ENCODE measurements at regions not wholly inside any gene's neighbourhood (a gene's known extent, or its start where the extent isn't known, plus 50 kb on each side); places are given as distances from the start of the nearest gene placed in this dataset.

DNA sequence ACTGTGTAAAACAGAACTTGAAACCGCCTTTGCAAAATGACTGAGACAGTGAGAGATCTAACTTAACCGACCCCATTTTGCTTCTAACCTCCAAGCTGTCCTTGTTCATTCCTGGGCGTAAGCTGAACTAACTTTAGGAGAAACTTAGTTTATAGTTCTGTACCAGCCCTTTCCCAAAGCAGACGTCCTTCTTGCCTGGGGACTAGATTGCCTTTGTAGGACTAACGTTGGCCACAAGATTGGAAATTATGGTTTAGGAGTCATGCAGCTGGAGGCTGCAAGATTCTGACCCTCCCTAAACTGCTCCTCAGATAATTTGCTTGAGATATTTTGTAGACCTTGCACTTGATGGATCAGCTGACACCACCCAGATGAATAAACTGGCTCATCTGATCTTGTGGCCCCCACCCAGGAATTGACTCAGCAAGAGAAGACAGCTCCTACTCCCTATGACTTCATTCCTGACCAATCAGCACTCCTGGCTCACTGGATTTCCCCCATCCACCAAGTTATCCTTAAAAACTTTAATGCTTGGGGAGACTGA is 219.9 kb upstream of the PROK2 start:
- H3K36me3 Mint-ChIP-seq, result no peaks in the 10 kb centered on the region
- H3K27ac Mint-ChIP-seq, result no peak overlapping the region
- H3K27me3 Mint-ChIP-seq, result no peaks in the 10 kb centered on the region
- H3K9me3 Mint-ChIP-seq, result no peaks in the 10 kb centered on the region
- no peak for DNase-seq
- no peaks in the 10 kb centered on the region for H3K4me1 Mint-ChIP-seq
- H3K4me3 Mint-ChIP-seq, result no peak overlapping the region

DNA sequence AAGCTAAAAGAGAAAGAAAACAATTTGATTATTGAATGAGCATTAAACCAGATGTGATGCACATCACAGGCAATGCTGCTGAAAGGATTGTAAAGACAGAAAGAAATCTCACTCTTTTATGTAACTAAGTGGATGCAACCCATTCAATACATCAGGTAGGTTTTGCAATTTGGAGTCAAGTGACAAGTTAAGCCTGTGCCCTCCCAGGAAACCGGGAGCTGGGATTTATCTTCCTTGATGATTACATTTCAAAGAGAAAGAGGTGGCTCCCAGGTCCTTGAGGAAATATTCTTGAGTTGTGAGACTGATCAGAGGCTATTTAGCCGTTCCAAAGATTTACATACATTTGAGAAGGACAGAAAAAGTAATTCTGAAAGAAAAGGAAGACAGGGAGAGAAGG is 219.0 kb upstream of the PROK2 start:
- no peaks in the 10 kb centered on the region for H3K27me3 Mint-ChIP-seq
- H3K27ac Mint-ChIP-seq, result no peak overlapping the region
- no peak for DNase-seq
- no peaks in the 10 kb centered on the region for H3K4me1 Mint-ChIP-seq
- no peaks in the 10 kb centered on the region for H3K36me3 Mint-ChIP-seq
- H3K4me3 Mint-ChIP-seq, result no peak overlapping the region
- no peaks in the 10 kb centered on the region for H3K9me3 Mint-ChIP-seq

DNA sequence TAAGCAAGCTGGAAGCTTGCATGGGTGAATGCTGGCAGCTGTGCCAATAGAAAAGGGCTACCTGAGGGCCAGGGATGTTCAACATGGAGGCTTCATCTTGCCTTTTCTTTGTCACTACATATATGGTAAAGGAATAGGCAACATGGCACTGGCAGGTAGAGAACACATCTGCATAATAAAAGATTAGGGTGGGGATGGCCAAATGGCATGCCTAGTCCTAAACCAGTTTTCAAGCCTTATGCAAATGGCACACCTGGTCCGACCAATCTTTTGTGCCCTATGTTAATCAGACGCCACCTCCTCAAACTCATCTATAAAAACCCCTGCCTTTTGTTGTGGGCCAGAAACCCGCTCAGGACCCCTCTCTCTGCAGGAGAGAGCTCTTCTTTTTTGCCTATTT is 216.8 kb upstream of the PROK2 start:
- Mint-ChIP-seq H3K36me3 (peaks cover 2% of the 10 kb centered on the region), H3K4me3 (no peak overlapping the region), H3K9me3 (no peaks in the 10 kb centered on the region), H3K4me1 (peaks cover 3% of the 10 kb centered on the region), H3K27me3 (peaks cover 5% of the 10 kb centered on the region), H3K27ac (no peak overlapping the region)
- no peak for DNase-seq

DNA sequence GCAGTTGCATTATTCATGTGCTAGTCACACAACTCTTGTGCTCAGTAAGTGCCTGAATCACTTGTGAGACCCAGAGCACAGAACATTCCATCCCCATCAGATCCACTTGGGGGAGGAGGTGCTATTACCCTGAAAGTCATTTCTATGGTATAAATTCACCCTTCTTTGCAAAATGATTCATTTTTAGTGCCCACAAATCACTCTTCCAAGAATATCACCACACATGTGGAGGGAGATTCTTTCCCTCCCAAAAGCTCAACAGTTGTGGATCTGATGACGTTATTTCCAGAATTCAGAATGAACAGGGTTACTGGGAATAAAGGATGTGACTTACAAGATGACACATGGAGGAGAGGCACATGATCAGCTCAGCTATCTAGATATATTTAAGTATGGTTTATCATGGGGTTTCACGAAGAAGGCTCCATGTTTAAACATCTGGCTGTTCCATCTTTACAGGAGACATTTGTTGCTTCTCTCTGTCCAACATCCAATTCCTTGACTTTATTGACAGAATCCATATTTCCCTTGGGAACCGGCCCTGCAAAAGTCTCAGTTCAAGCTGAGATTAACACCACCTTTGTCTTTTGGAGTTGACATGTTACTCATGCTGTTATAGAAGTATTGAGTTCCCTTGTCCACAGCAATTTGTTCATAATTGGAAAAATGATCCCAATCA is 214.2 kb upstream of the PROK2 start:
- H3K9me3 Mint-ChIP-seq, result no peaks in the 10 kb centered on the region
- peaks cover 6% of the 10 kb centered on the region for H3K27me3 Mint-ChIP-seq
- DNase-seq, result no peak
- peaks cover 7% of the 10 kb centered on the region for H3K4me1 Mint-ChIP-seq
- H3K4me3 Mint-ChIP-seq, result no peak overlapping the region
- peaks cover 2% of the 10 kb centered on the region for H3K36me3 Mint-ChIP-seq
- peak overlapping the region; percentile 61 for H3K27ac Mint-ChIP-seq

DNA sequence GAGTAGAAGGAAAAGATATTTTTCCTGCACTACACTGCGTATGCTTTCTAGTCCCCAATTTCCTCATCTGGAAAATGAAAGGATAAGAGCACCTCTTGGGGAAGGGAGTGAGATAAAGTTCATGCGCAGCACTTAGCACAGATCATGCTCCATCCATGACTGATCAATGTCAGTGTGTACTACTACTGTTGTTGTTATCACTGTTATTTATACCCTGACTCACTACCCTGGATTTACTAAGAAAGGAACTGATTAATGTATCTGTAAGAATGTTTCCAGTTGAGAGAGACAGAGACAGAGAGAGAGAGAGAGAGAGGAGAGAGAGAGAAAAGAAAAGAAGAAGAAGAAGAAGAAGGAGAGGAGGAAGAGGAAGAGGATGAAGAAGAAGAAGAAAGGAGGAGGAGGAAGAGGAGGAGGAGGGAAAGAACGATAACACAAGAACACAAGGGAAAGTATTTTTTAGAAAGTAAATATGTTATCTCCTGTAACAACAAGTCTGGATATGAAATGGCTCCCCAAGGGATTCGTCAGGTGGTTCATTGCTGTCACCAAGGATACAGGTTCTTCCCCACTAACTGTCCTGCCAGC is 212.2 kb upstream of the PROK2 start:
- DNase-seq, result no peak
- peaks cover 2% of the 10 kb centered on the region for H3K9me3 Mint-ChIP-seq
- peaks cover 2% of the 10 kb centered on the region for H3K36me3 Mint-ChIP-seq
- H3K4me3 Mint-ChIP-seq, result no peak overlapping the region
- peaks cover 9% of the 10 kb centered on the region for H3K4me1 Mint-ChIP-seq
- H3K27ac Mint-ChIP-seq, result peak overlapping the region; percentile 10
- peaks cover 12% of the 10 kb centered on the region for H3K27me3 Mint-ChIP-seq

DNA sequence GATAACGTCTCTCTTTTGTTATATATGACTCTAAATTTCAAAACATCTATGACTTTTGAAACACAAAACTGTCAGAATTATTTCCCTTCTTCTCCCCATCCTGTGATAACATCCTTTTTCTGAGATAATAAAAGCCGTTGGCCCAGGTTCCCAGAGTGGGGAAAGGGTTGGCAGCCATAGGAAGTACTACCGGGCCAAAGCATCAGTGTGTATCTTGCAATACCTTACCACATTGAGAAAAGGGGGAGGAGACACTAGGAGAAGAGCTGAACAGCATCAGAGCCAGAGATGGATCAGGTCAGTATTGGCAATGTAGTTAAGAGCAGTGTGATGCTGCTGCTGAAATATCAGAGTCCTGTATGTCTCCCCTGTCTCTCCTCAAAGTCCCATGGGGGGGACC is 210.0 kb upstream of the PROK2 start:
- peaks cover 12% of the 10 kb centered on the region for H3K27me3 Mint-ChIP-seq
- H3K36me3 Mint-ChIP-seq, result peaks cover 2% of the 10 kb centered on the region
- H3K27ac Mint-ChIP-seq, result no peak overlapping the region
- H3K9me3 Mint-ChIP-seq, result peaks cover 14% of the 10 kb centered on the region
- no peak for DNase-seq
- peaks cover 12% of the 10 kb centered on the region for H3K4me1 Mint-ChIP-seq
- no peak overlapping the region for H3K4me3 Mint-ChIP-seq

DNA sequence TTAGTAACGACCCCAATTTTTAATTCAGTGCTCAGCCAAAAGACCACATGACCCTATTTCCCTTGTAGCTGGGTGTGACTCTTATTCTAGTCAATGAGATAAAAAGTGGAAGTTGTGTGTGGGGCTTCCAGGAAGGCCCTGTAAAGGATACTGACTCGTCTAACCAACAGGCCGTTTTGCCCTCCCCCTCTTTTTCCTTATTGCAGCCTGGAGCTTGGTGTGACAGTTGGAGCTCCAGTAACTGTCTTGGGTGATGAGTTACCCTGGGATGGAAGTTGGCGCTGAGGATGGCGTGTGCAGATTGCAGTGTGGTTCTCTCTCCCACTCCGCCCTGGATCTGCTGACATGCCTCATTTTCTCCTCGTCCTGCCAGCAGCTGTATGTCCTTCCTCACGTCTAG is 209.3 kb upstream of the PROK2 start:
- H3K27me3 Mint-ChIP-seq, result peaks cover 12% of the 10 kb centered on the region
- no peak for DNase-seq
- H3K36me3 Mint-ChIP-seq, result peaks cover 2% of the 10 kb centered on the region
- H3K4me3 Mint-ChIP-seq, result no peak overlapping the region
- H3K27ac Mint-ChIP-seq, result no peak overlapping the region
- H3K4me1 Mint-ChIP-seq, result peaks cover 12% of the 10 kb centered on the region
- peaks cover 14% of the 10 kb centered on the region for H3K9me3 Mint-ChIP-seq

DNA sequence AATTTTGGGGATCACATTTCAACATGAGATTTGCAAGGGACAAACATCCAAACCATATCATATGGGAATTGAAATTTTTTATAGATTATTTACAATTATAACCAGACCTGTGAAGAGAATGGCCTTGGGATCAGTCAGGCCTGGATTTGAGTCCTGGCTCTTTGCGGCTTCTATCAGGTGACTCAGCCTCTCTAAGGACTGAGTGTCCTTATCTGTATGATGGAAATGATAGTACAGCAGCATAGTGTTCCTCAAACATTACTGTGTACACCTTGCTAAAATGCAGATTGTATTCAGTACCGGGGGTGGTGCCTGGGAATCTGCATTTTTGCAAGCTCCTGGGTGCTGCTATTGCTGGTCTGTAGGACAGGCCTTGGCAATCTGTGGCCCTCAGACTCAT is 206.7 kb upstream of the PROK2 start:
- no peak overlapping the region for H3K27ac Mint-ChIP-seq
- peaks cover 1% of the 10 kb centered on the region for H3K36me3 Mint-ChIP-seq
- H3K4me1 Mint-ChIP-seq, result peaks cover 8% of the 10 kb centered on the region
- no peak for DNase-seq
- H3K27me3 Mint-ChIP-seq, result peaks cover 6% of the 10 kb centered on the region
- H3K4me3 Mint-ChIP-seq, result no peak overlapping the region
- peaks cover 14% of the 10 kb centered on the region for H3K9me3 Mint-ChIP-seq

DNA sequence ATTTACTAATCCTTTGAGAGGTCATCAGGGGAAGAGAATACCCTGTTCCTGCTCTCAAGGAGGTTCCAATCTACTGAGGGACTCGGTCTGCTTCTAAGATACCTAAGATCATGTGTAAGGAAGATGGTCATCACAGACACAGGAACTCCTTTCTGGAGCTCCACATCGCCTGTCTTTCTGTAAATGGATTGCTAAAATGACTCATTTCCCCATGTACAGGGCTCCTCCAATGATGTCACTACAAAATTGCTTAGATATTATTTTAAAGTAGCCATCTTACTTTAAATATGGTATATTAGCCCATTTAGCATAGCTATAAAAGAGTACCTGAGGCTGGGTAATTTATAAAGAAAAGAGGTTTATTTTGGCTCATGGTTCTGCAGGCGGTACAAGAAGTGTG is 206.1 kb upstream of the PROK2 start:
- DNase-seq, result no peak
- Mint-ChIP-seq H3K36me3 (peaks cover 1% of the 10 kb centered on the region), H3K9me3 (peaks cover 14% of the 10 kb centered on the region), H3K4me1 (peaks cover 8% of the 10 kb centered on the region), H3K27ac (no peak overlapping the region), H3K27me3 (peaks cover 6% of the 10 kb centered on the region), H3K4me3 (no peak overlapping the region)

DNA sequence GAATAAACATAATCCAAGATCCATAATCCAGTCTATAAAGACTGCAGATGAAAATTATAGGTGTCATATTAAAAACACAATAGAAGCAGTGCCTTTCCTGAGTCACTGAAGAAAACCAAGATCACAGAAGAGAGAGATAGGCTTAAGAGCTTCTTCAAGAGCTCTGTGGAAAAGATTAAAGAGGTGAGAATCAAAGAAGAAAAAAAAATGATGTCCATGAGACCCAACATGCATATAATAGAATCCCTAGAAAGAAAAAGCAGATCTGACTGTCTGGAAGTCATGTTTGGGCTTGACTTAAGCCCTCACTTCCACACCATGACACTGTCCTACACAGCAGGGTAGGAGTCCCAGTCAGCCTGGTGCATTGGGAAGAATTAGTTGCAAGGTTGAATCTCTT is 205.6 kb upstream of the PROK2 start:
- Mint-ChIP-seq H3K27ac (no peak overlapping the region), H3K27me3 (peaks cover 6% of the 10 kb centered on the region), H3K4me3 (no peak overlapping the region), H3K9me3 (peaks cover 14% of the 10 kb centered on the region), H3K36me3 (peaks cover 1% of the 10 kb centered on the region), H3K4me1 (peaks cover 10% of the 10 kb centered on the region)
- DNase-seq, result no peak

DNA sequence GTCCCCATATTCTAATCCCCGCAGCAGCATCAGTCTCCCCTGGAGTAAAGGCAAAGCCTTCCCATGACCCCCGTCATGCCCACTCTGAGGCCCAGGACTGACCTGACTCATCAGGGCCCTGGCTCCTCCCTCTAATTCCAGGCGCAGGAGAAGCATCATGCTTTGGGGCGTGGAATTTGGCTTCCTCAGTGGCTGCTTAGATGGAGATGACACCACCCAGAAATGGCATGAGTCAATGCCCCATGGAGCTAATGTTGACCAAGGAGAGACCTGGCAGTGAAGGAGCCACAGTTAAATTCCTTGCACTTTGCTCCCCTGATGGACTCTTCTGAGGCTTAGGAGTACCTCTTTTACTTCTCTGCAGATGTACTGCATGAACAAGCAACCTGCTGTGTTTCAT is 204.2 kb upstream of the PROK2 start:
- Mint-ChIP-seq H3K9me3 (peaks cover 14% of the 10 kb centered on the region), H3K4me1 (peaks cover 17% of the 10 kb centered on the region), H3K27ac (no peak overlapping the region), H3K4me3 (no peak overlapping the region), H3K36me3 (peaks cover 1% of the 10 kb centered on the region), H3K27me3 (peaks cover 6% of the 10 kb centered on the region)
- DNase-seq, result no peak

DNA sequence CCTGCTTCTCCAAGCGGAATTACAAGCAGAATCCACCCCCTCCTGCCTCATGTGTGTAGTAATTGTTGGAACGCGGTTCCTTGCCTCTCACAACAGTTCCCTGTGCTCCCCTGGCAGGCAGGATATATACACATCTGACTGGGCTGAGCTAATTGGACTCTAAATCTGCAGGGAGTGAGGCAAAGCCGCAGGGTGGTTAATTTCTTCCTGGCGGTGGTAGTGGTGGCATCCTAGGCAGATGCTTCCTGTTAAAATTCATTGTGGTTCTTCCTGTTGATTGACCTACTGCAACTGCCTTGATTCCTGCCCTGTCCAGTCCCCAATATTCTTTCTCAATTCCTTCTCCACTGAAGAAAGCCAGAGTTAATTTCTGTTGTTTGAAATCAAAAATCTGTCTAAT is 202.9 kb upstream of the PROK2 start:
- H3K9me3 Mint-ChIP-seq, result peaks cover 13% of the 10 kb centered on the region
- no peak for DNase-seq
- no peak overlapping the region for H3K4me3 Mint-ChIP-seq
- peaks cover 4% of the 10 kb centered on the region for H3K36me3 Mint-ChIP-seq
- H3K4me1 Mint-ChIP-seq, result peaks cover 25% of the 10 kb centered on the region
- no peak overlapping the region for H3K27ac Mint-ChIP-seq
- H3K27me3 Mint-ChIP-seq, result no peaks in the 10 kb centered on the region

DNA sequence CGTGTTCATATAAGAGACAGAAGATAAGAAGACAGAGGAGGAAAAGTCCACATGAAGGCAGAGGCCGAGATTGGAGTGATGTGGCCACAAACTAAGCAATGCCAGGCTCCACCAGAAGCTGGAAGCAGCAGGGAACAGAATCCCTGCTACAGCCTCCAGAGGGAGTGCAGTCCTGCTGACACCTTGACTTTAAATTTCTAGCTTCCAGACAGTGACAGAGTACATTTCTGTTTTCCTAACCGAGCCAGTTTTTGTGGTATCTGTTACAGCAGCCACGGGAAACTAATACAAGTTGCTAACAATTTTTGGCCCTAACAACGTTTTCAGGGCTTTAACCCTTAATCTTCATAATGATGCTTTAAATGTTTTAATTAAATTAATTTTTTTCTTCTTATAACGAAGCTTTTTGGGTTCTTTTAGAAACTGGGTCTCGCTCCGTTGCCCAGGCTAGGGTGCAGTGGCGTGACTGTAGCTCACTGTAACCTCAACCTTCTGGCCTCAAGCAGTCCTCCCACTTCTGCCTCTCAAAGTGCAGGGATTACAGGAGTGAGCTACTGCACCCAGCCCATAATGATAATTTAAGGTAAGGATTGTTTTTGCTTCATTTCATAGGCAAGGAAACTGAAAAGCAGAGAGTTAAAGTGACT is 202.3 kb upstream of the PROK2 start:
- no peak overlapping the region for H3K27ac Mint-ChIP-seq

DNA sequence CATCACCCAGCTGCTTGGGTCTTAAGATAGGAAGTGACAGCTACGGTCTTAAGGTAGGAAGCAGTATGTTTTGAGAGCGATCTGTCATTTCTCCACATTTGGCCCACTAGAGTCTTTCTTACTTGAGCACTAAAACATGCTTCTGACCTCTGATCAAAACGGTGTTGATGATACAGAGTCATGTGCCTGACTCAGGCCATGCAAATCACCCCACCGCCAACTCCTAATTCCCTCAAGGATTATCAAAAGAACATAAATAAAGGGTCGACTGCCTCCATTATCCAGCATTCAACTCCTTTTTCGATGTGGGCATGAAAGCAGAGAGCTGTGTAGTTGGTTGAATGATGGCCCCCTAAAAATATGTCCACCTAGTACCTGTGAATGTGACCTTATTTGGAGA is 201.7 kb upstream of the PROK2 start:
- no peak for DNase-seq
- no peak overlapping the region for H3K4me3 Mint-ChIP-seq
- H3K4me1 Mint-ChIP-seq, result peaks cover 33% of the 10 kb centered on the region
- H3K27ac Mint-ChIP-seq, result no peak overlapping the region
- no peaks in the 10 kb centered on the region for H3K27me3 Mint-ChIP-seq
- H3K36me3 Mint-ChIP-seq, result peaks cover 4% of the 10 kb centered on the region
- peaks cover 13% of the 10 kb centered on the region for H3K9me3 Mint-ChIP-seq

More for the DNA sequence above, 202.3 kb upstream of the PROK2 start:
- H3K4me1 Mint-ChIP-seq, result peaks cover 29% of the 10 kb centered on the region
- peaks cover 4% of the 10 kb centered on the region for H3K36me3 Mint-ChIP-seq
- H3K4me3 Mint-ChIP-seq, result no peak overlapping the region
- peaks cover 13% of the 10 kb centered on the region for H3K9me3 Mint-ChIP-seq
- DNase-seq, result no peak
- no peaks in the 10 kb centered on the region for H3K27me3 Mint-ChIP-seq

DNA sequence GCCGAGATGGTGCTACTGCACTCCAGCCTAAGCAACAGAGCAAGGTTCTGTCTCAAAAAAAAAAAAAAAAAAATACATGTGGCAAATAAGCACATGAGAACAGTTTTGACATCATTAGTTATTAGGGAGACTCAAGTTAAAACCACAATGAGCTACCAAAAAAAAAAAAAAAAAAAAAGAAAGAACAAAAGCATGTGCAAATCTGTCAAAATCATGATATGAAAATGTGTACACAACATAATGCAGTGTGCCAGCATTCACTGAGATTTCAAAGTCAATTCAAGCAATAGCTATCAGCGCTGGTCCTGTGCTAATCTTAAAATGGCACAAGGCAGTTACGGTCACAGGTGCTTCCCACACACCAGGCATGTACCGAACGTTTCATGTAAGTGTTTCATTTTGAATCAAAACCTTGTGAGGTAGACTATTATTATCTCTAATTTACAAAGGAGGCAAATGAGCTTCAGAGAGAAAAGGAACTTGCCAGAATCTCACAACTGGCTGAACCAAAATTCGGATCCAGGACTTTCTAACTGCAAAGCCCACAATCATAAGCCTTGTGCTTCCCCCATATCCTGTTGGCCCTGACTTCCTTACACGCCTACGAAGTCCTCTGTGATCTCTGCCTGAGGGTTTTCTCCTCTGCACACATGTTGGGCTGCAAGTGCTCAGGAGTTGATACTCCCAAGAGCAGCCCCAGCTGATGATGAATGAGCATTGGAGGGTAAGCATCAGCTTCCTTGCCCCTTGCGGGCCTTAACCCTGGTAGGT is 200.1 kb upstream of the PROK2 start:
- Mint-ChIP-seq H3K27ac (peak overlapping the region; percentile 32), H3K36me3 (peaks cover 4% of the 10 kb centered on the region), H3K9me3 (no peaks in the 10 kb centered on the region), H3K4me1 (peaks cover 30% of the 10 kb centered on the region), H3K27me3 (peaks cover 4% of the 10 kb centered on the region), H3K4me3 (peak overlapping the region; percentile 24)
- DNase-seq, result peak; percentile 15

All from activated naive CD8-positive, alpha-beta T cell treated with anti-CD3 and anti-CD28 coated beads for 36 hours (primary cell).